DND-41 (cell line): ENCODE measurements at regions not wholly inside any gene's neighbourhood (a gene's known extent, or its start where the extent isn't known, plus 50 kb on each side); places are given as distances from the start of the nearest gene placed in this dataset.

Experiments
- CTCF ChIP-seq: IDR thresholded peaks from 2 replicates; pipeline ENCODE4 v1.5.1; 2012; ENCODE audit warnings: borderline replicate concordance, low read length, moderate library complexity, mild to moderate bottlenecking; ENCODE audit not compliant: poor library complexity, severe bottlenecking; ENCODE audit errors: extremely low read depth
- EZH2 ChIP-seq: IDR thresholded peaks from 3 replicates; pipeline ENCODE4 v1.6.1; 2012; ENCODE audit warnings: borderline replicate concordance, low read depth, mild to moderate bottlenecking, moderate library complexity, low read length, inconsistent platforms; ENCODE audit not compliant: severe bottlenecking

DNA sequence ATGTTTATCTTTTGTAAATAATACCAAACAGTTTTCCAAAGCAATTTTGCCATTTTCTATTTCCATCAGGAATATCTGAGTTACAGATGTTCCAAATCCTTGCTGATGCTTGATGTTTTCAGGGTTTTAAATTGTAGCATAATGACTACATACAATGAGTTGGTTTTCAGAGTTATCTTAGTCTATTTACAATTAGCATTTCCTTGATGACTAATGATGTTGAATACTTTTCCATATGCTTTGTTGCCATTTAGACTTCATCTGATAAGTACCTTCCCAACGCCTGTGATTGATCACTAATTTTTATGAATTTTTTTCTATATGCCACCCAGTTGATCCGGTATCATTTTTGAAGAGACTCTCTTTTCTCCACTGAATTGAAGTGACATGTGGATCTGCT lies 102.3 kb downstream of the SLC25A46 start:
- TF ChIP-seq CTCF: no peak
- TF ChIP-seq EZH2: no peak
